Fibroblast of villous mesenchyme (primary cell): ENCODE measurements at regions not wholly inside any gene's neighbourhood (a gene's known extent, or its start where the extent isn't known, plus 50 kb on each side); places are given as distances from the start of the nearest gene placed in this dataset.

Experiments
- DNase-seq: peaks from one replicate; pipeline ENCODE4 v3.0.0-alpha.2; 2010; ENCODE audit warnings: low read depth
- H3K4me3 ChIP-seq: 2 replicates; pipeline ENCODE4 v1.5.1; 2011; ENCODE audit warnings: low read depth, mild to moderate bottlenecking, low read length
- TF ChIP-seq, protein P1 (sequence below): IDR thresholded peaks from 2 replicates; pipeline ENCODE4 v1.5.1; 2012; ENCODE audit warnings: low read depth, mild to moderate bottlenecking, low read length; ENCODE audit not compliant: insufficient read depth

DNA sequence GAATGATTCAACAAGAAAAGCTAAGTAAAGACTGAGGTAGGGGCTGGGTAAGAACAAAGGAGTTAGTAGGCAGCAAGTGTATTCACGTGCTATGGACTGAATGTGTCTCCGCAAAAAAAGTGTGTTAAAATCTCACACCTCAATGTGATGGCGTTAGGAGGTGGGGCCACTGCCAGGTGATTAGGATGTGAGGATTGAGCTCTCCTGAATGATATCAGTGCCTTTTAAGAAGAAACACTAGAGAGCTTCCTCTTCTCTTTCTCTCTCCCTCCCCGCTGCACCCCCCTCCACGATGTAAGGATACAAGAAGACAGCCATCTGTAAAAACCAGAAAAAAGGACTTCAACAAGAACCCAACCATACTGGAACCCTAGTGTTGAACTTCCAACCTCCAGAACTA, 396.1 kb upstream of the PLXNA2 start:
- DNase-seq: no peak
- TF ChIP-seq, protein P1, sequence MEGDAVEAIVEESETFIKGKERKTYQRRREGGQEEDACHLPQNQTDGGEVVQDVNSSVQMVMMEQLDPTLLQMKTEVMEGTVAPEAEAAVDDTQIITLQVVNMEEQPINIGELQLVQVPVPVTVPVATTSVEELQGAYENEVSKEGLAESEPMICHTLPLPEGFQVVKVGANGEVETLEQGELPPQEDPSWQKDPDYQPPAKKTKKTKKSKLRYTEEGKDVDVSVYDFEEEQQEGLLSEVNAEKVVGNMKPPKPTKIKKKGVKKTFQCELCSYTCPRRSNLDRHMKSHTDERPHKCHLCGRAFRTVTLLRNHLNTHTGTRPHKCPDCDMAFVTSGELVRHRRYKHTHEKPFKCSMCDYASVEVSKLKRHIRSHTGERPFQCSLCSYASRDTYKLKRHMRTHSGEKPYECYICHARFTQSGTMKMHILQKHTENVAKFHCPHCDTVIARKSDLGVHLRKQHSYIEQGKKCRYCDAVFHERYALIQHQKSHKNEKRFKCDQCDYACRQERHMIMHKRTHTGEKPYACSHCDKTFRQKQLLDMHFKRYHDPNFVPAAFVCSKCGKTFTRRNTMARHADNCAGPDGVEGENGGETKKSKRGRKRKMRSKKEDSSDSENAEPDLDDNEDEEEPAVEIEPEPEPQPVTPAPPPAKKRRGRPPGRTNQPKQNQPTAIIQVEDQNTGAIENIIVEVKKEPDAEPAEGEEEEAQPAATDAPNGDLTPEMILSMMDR: no peak
- H3K4me3 ChIP-seq: no peak overlapping the region

DNA sequence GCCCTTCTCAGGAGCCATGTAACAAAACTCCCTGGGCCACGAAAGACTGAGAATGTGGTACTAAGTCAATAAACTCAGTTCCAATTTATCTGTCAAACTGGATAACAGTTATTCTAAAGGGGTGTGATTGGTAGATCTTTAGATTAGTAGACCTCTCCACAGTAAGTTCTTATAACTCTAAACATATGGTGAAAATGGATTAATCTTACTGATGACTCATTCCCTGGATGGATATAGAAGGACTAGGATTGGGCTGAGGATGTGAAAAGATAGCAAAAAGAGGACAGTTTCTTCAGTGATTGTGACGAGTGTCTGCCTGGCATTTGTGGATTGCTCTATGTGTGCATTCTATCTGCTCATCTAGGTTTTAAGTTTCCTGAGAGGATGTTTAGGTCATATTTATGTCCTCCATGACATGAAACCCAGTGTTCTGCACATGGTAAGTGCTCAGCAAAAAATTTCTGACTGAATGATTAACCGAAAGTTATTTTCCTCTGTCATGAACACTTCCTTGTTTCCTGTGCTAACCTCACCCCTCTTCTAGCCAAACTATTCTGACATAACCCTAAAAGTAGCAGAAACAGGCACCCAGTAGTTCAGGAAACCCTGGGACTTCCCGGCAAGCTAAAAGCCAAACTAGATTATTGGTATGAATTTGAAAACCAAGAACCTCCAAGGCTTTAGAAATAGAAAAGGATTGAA, 397.5 kb upstream of the PLXNA2 start:
- H3K4me3 ChIP-seq: no peak overlapping the region
- TF ChIP-seq, protein P1: no peak
- no peak for DNase-seq

DNA sequence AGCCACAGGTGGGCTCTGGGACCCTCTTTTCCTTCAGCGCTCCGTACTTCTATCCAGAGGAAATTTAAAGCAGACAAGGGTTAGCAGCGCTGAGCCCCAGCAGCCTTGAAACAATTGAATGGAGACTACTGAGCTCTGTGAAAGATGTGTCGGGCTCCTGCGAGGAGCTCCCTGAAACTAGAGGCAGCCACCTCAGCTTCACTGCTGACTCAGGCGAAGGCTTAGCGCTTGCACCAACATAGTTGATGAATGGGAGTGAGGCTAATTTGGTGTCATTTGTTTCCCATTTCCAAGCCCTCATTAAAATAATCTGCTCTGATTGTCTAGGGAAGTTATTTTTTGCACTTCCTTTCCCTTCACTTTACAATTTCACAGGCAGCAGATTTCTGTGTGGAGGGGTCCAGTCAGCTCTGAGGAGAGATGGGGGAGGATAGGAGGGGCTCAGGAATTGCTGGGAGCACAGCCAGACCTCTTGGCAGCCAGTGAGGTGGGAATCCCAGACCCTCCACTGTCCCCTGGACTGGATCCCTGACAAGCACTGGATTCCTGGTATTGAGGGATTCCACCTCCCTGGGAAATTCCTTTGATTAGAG, 398.9 kb upstream of the PLXNA2 start:
- TF ChIP-seq, protein P1: no peak
- no peak for DNase-seq
- no peak overlapping the region for H3K4me3 ChIP-seq

DNA sequence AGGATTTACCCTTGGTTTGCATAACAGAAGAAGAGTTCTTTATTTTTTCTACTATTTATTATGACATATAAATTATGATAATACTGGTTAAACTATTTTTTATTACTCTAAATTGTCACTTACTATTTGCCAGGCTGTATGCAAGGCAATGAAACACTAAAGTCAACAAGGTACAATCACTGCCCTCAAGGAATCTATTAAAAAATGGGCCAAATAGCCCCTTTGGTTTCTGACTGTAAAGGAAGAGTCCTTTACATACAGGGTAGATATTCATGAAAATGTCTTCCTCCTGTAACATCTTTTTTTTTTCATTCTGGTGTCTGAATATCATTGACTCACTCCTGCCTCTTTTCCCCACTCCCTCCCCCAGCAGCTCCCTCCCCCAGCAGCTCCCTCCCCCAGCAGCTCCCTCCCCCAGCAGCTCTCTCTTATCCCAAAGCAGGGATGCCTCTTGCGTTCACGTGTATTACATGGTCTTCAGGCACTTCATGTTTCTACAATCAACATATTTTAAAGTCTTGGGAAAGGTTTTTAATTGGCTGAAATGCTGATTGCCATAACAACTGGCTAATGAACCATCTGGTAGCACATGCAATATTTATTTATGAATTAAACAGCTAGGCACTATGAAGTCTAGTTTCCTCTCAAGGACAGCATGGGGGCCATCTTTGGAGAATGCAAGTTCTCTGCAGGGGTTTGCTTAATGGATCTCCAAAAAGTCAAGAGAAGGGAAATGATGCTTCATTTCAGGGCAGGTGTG, 400.4 kb upstream of the PLXNA2 start:
- TF ChIP-seq, protein P1: no peak
- no peak for DNase-seq
- H3K4me3 ChIP-seq: no peak overlapping the region

DNA sequence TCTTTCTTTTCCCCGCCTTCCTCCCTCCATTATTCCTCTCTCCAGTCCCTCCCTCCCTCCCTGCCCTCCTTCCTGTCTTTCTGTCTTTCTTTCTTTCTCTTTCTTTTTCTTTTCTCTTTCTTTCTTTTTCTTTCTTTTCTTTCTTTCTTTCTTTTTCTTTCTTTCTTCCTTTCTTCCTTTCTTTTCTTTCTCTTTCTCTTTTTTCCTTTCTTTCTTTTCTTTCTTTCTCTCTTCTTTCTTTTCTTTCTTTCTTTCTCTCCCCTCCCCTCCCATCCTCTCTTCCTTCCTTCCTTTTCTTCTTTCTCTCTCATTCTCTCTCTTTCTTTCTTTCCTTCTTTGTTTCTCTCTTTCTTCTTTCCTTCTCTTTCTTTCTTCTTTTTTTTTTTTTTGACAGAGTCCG, 402.2 kb upstream of the PLXNA2 start:
- H3K4me3 ChIP-seq: no peak overlapping the region
- no peak for DNase-seq
- TF ChIP-seq, protein P1: no peak

DNA sequence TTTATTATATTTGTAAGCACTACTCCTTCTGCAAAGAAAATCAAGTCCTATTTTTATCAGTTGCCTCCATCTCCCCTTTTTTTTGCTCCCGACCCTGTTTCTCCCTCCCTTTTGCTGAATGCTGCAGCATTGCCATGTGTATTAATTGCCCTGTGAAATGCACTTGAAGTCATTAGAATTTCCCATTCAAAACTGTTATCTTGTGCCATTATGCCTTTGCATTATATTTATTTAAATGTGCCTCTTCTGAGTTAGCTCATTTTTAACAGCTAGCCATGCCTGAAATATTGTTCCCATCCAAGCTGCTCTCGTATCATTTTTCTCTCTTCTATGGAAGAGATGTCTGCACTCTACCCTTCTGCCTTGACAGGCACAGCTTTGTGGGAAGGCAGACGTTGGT, 404.0 kb upstream of the PLXNA2 start:
- DNase-seq: no peak
- TF ChIP-seq, protein P1: no peak
- H3K4me3 ChIP-seq: no peak overlapping the region
